ENCODE measurements at regions not wholly inside any gene's neighbourhood (a gene's known extent, or its start where the extent isn't known, plus 50 kb on each side); places are given as distances from the start of the nearest gene placed in this dataset.

DNA sequence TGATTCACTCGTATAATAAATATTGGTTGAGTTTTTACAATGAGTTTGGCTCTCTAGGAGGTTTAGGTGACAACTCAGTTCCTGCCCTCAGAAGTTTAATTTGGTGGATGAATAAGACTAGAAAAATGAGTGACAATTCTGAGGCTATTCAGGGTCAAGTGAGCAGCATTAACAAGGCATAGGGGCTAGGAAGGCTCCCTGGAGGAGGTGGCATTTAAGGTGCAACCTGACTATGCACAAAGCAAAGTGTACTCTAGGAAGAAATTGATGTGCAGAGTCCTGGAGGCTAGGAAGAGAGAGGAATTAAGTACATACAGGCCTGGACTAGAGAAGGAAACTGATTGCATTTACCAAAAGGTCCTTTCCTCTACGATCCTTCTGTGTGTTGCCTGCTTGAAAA is 440.3 kb downstream of the MED13L start:
- no peaks in the 10 kb centered on the region for H3K4me1 ChIP-seq (replicated peaks in 1 of 4; ENCODE audit: control insufficient read depth in 3 of 4, insufficient read depth in 4 of 4, low read length in 3 of 4)
- H3K23me2 ChIP-seq (ENCODE audit: low read depth, low read length), result no peaks in the 10 kb centered on the region; the same call in 1 of the 2 replicates
- FAIRE-seq (no peak), DNase-seq (ENCODE audit: low read depth in 1 of 2, low spot score in 2 of 2) (no peak)
- POLR2A ChIA-PET (ENCODE audit: partially characterized antibody), result interaction anchor here (0.6 kb wide), 1 partner anchor 910 kb away, joined by 3 read pairs; no protein-coding TSS in a partner anchor
- CTCF ChIA-PET (ENCODE audit: partially characterized antibody), result interaction anchor here (0.7 to 1.8 kb wide), 2 partner anchors 16 to 866 kb away, joined by 3 to 5 read pairs; no protein-coding TSS in a partner anchor
- H3K79me1 ChIP-seq (ENCODE audit: low read depth, low read length), result no peaks in the 10 kb centered on the region
- H3K79me2 ChIP-seq (ENCODE audit: control insufficient read depth in 1 of 2, insufficient read depth in 2 of 2, low read length in 2 of 2), result no peaks in the 10 kb centered on the region
- H3K9ac ChIP-seq (replicated peaks in 1 of 4; ENCODE audit: extremely low read depth in 1 of 4, low read depth in 3 of 4, low read length in 3 of 4), result no peak overlapping the region
- H3K14ac ChIP-seq (ENCODE audit: insufficient read length), result no peak overlapping the region
- H4K20me1 ChIP-seq (replicated peaks in 1 of 2; ENCODE audit: control insufficient read depth in 1 of 2, insufficient read depth in 2 of 2, low read length in 2 of 2), result no peaks in the 10 kb centered on the region
- H4K91ac ChIP-seq (replicated peaks; ENCODE audit: insufficient read length, low read length), result no peak overlapping the region
- no peak overlapping the region for H2AFZ ChIP-seq (ENCODE audit: low read length)
- 89% methylated on average over 2 of the region's 2 CpGs; no CpG with 5 or more reads in 1 of the 2 experiments for WGBS, 2 experiments (ENCODE audit: extremely low coverage in 1 of 2, insufficient coverage in 1 of 2, insufficient read length in 1 of 2, insufficient replicate concordance in 2 of 2, low coverage in 1 of 2, low lambda C conversion rate in 2 of 2, missing lambda C conversion rate in 1 of 2)
- H2BK120ac ChIP-seq (replicated peaks; ENCODE audit: low read depth, low read length), result no peak overlapping the region
- no peak overlapping the region for H3K4me3 ChIP-seq (ENCODE audit: extremely low read depth in 1 of 4, insufficient read depth in 2 of 4, low read depth in 3 of 4, low read length in 4 of 4)
- no peak overlapping the region for H3K18ac ChIP-seq (ENCODE audit: extremely low read depth, low read length)
- H3K27me3 ChIP-seq (replicated peaks in 1 of 4; ENCODE audit: control insufficient read depth in 3 of 4, extremely low read depth in 1 of 4, insufficient read depth in 3 of 4, low read length in 3 of 4), result no peaks in the 10 kb centered on the region
- H2BK5ac ChIP-seq (ENCODE audit: low read depth, low read length), result no peak overlapping the region
- no peak overlapping the region for H2BK20ac ChIP-seq (ENCODE audit: low read length)
- H3K36me3 ChIP-seq (ENCODE audit: control insufficient read depth in 2 of 4, insufficient read depth in 4 of 4, low read length in 3 of 4), result no peaks in the 10 kb centered on the region
- no peak overlapping the region for H4K5ac ChIP-seq (ENCODE audit: insufficient read length, low read depth, low read length)
- H2BK15ac ChIP-seq (ENCODE audit: low read length), result no peak overlapping the region
- H2BK12ac ChIP-seq (ENCODE audit: low read depth, low read length), result no peak overlapping the region
- H3K4me2 ChIP-seq (ENCODE audit: insufficient read depth in 1 of 2, low read depth in 2 of 2, low read length in 2 of 2), result no peak overlapping the region
- no peak overlapping the region for H3K23ac ChIP-seq (ENCODE audit: insufficient read length)
- no peak overlapping the region for H3K4ac ChIP-seq (replicated peaks; ENCODE audit: insufficient read length, low read depth, low read length)
- H3K56ac ChIP-seq (replicated peaks; ENCODE audit: insufficient read length, low read depth, low read length), result no peak overlapping the region
- H3K9me3 ChIP-seq (ENCODE audit: insufficient read depth in 2 of 2, low read depth in 1 of 2, low read length in 1 of 2), result no peaks in the 10 kb centered on the region
- no peak overlapping the region for H3K27ac ChIP-seq (ENCODE audit: low read depth, low read length)
- no peak overlapping the region for H4K8ac ChIP-seq (ENCODE audit: extremely low read depth, insufficient read depth, low read length)
- no peak overlapping the region for H2AK5ac ChIP-seq (ENCODE audit: low read depth, low read length)
- TF ChIP-seq POU5F1 (IDR thresholded peaks at IDR 0.05; ENCODE audit: low read depth, low read length) (no peak), PHF8 (conservative IDR thresholded peaks at IDR 0.05; ENCODE audit: low read depth, low read length) (no peak), CBX8 (IDR thresholded peaks at IDR 0.05; ENCODE audit: borderline replicate concordance, low read depth, low read length) (no peak), SUZ12 (IDR thresholded peaks at IDR 0.05; ENCODE audit: low read length) (no peak), BACH1 (IDR thresholded peaks at IDR 0.05; ENCODE audit: low read length) (no peak), GABPA (IDR thresholded peaks at IDR 0.05; ENCODE audit: borderline replicate concordance, insufficient read depth, low read length) (no peak), SRF (IDR thresholded peaks at IDR 0.05; ENCODE audit: low read depth, low read length) (no peak), FOSL1 (IDR thresholded peaks at IDR 0.05; ENCODE audit: insufficient read depth, low read depth, low read length) (no peak), TBP (IDR thresholded peaks at IDR 0.05; ENCODE audit: low read depth, low read length) (no peak), CBX5 (IDR thresholded peaks at IDR 0.05; ENCODE audit: low read depth, low read length) (no peak), GTF2F1 (IDR thresholded peaks at IDR 0.05; ENCODE audit: borderline replicate concordance, low read depth, low read length) (no peak), EZH2 (IDR thresholded peaks at IDR 0.05; ENCODE audit: low read depth, low read length, severe bottlenecking) (no peak), BRCA1 (IDR thresholded peaks at IDR 0.05; ENCODE audit: low read depth, low read length) (no peak), TAF1 (IDR thresholded peaks at IDR 0.05; ENCODE audit: low read depth, low read length) (no peak), CTBP2 (IDR thresholded peaks at IDR 0.05; ENCODE audit: borderline replicate concordance, insufficient read depth, insufficient read length, low read length) (no peak)

Data from H1 (cell line).